ENCODE measurements at regions not wholly inside any gene's neighbourhood (a gene's known extent, or its start where the extent isn't known, plus 50 kb on each side); places are given as distances from the start of the nearest gene placed in this dataset.

- TF ChIP-seq, protein P1, sequence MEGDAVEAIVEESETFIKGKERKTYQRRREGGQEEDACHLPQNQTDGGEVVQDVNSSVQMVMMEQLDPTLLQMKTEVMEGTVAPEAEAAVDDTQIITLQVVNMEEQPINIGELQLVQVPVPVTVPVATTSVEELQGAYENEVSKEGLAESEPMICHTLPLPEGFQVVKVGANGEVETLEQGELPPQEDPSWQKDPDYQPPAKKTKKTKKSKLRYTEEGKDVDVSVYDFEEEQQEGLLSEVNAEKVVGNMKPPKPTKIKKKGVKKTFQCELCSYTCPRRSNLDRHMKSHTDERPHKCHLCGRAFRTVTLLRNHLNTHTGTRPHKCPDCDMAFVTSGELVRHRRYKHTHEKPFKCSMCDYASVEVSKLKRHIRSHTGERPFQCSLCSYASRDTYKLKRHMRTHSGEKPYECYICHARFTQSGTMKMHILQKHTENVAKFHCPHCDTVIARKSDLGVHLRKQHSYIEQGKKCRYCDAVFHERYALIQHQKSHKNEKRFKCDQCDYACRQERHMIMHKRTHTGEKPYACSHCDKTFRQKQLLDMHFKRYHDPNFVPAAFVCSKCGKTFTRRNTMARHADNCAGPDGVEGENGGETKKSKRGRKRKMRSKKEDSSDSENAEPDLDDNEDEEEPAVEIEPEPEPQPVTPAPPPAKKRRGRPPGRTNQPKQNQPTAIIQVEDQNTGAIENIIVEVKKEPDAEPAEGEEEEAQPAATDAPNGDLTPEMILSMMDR (IDR thresholded peaks at IDR 0.05), result no peak
- TF ChIP-seq POLR2A (IDR thresholded peaks at IDR 0.05; ENCODE audit: low read depth), result no peak
- no peak for TF ChIP-seq POLR2AphosphoS5 (IDR thresholded peaks at IDR 0.05)
Measured at GRCh38 chr1:38381256-38381655, 334.7 kb upstream of the POU3F1 start.
